Kidney (tissue), 13 donors: ENCODE measurements at regions not wholly inside any gene's neighbourhood (a gene's known extent, or its start where the extent isn't known, plus 50 kb on each side); places are given as distances from the start of the nearest gene placed in this dataset.

ENCODE experiments used
- DNase-seq, 5 donors: peaks; one replicate each; pipeline ENCODE4 v3.0.0-alpha.2; 2013 to 2020
- FAIRE-seq: peaks from 2 replicates; lab custom pipeline; 2012; peaks lifted over from hg19 to GRCh38; lab: Jason Lieb, UNC
- H3K27ac ChIP-seq, 2 donors: one replicate each; pipeline ENCODE4 v1.7.0; 2013; ENCODE audit warnings: low read depth in 2 of 2, low read length in 2 of 2, inconsistent platforms in 1 of 2
- H3K27me3 ChIP-seq: one replicate; pipeline ENCODE4 v1.7.1; 2013; ENCODE audit warnings: low read length, inconsistent platforms; ENCODE audit not compliant: control insufficient read depth, insufficient read depth
- H3K36me3 ChIP-seq, 3 donors: one replicate each; pipeline versions ENCODE4 v1.7.0 to v1.7.1; 2013; ENCODE audit warnings: low read length in 3 of 3, control low read depth in 1 of 3, inconsistent platforms in 1 of 3; ENCODE audit not compliant: insufficient read depth in 3 of 3, control insufficient read depth in 2 of 3
- H3K4me1 ChIP-seq, 3 donors: one replicate each; pipeline versions ENCODE4 v1.7.0 to v1.7.1; 2013; ENCODE audit warnings: low read length in 3 of 3, inconsistent platforms in 1 of 3, low read depth in 1 of 3; ENCODE audit not compliant: control insufficient read depth in 2 of 3, insufficient read depth in 2 of 3
- H3K4me3 ChIP-seq, 3 donors: one replicate each; pipeline versions ENCODE4 v1.7.0 to v1.8.1; 2013; ENCODE audit warnings: low read length in 3 of 3, control low read depth in 1 of 3, inconsistent platforms in 1 of 3
- H3K9ac ChIP-seq, 3 donors: one replicate each; pipeline versions ENCODE4 v1.7.0 to v1.7.1; 2013; ENCODE audit warnings: low read length in 3 of 3, control low read depth in 1 of 3, inconsistent platforms in 1 of 3
- H3K9me3 ChIP-seq, 3 donors: one replicate each; pipeline versions ENCODE4 v1.7.0 to v1.7.1; 2013; ENCODE audit warnings: low read length in 3 of 3, control low read depth in 1 of 3, inconsistent platforms in 1 of 3; ENCODE audit not compliant: control insufficient read depth in 2 of 3, insufficient read depth in 1 of 3
- CTCF ChIP-seq: IDR thresholded peaks from 3 replicates; pipeline ENCODE4 v1.5.1; 2012; ENCODE audit warnings: mild to moderate bottlenecking, moderate library complexity, borderline replicate concordance; ENCODE audit not compliant: insufficient read depth; ENCODE audit errors: extremely low read depth
- intact Hi-C: fragments of 100-400 bp; cut with DNase I; formaldehyde crosslinking; loops from one replicate; pipeline ENCODE4 v1.11.1; 2022
- donor health status: control.
- donor health status: control.
- donor health status: control.
- donor health status: control.
- donor health status: control.
- donor health status: DM: yes; HTN: yes; CAD: no.
- donor health status: Normal renal cell carcinoma (clear cell type).

GRCh38 chr2:101608408-101609310, 88.8 kb upstream of the MAP4K4 start:
- Histone ChIP-seq H3K27me3 (no peaks in the 10 kb centered on the region), H3K27ac (no peak overlapping the region), H3K9ac (no peak overlapping the region), H3K4me3 (no peak overlapping the region), H3K9me3 (peaks cover 0 to 4% (median 0%) of the 10 kb centered on the region in 3 donors), H3K36me3 (no peaks in the 10 kb centered on the region), H3K4me1 (no peaks in the 10 kb centered on the region)
- DNase-seq (no peak), FAIRE-seq (no peak)
- intact Hi-C loops, result no loop called here
- TF ChIP-seq CTCF, result no peak

GRCh38 chr2:101597347-101597944, 100.1 kb upstream of the MAP4K4 start:
- no peak for TF ChIP-seq CTCF
- Histone ChIP-seq H3K4me1 (no peaks in the 10 kb centered on the region), H3K9ac (no peak overlapping the region), H3K4me3 (no peak overlapping the region), H3K9me3 (no peaks in the 10 kb centered on the region), H3K27ac (no peak overlapping the region), H3K27me3 (no peaks in the 10 kb centered on the region), H3K36me3 (no peaks in the 10 kb centered on the region)
- DNase-seq (peak in 1 of 5 donors; percentile 12), FAIRE-seq (no peak)
- intact Hi-C loops, result no loop called here

GRCh38 chr2:101596333-101596732, 101.2 kb upstream of the MAP4K4 start:
- no peak for DNase-seq
- H3K9me3 ChIP-seq, result no peaks in the 10 kb centered on the region
- H3K9ac ChIP-seq, result no peak overlapping the region
- H3K27me3 ChIP-seq, result no peaks in the 10 kb centered on the region
- H3K4me3 ChIP-seq, result no peak overlapping the region
- no peak for FAIRE-seq
- H3K4me1 ChIP-seq, result no peaks in the 10 kb centered on the region
- TF ChIP-seq CTCF, result no peak
- H3K36me3 ChIP-seq, result no peaks in the 10 kb centered on the region
- H3K27ac ChIP-seq, result no peak overlapping the region
- intact Hi-C loops, result no loop called here
